ENCODE measurements at regions not wholly inside any gene's neighbourhood (a gene's known extent, or its start where the extent isn't known, plus 50 kb on each side); places are given as distances from the start of the nearest gene placed in this dataset.

- TF ChIP-seq, protein P1, sequence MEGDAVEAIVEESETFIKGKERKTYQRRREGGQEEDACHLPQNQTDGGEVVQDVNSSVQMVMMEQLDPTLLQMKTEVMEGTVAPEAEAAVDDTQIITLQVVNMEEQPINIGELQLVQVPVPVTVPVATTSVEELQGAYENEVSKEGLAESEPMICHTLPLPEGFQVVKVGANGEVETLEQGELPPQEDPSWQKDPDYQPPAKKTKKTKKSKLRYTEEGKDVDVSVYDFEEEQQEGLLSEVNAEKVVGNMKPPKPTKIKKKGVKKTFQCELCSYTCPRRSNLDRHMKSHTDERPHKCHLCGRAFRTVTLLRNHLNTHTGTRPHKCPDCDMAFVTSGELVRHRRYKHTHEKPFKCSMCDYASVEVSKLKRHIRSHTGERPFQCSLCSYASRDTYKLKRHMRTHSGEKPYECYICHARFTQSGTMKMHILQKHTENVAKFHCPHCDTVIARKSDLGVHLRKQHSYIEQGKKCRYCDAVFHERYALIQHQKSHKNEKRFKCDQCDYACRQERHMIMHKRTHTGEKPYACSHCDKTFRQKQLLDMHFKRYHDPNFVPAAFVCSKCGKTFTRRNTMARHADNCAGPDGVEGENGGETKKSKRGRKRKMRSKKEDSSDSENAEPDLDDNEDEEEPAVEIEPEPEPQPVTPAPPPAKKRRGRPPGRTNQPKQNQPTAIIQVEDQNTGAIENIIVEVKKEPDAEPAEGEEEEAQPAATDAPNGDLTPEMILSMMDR (IDR thresholded peaks at IDR 0.05; ENCODE audit: borderline replicate concordance, insufficient read depth, low read depth, low read length): no peak
- no peak overlapping the region for H3K4me3 ChIP-seq (ENCODE audit: low read depth, low read length)
Measured at GRCh38 chr1:119217309-119217828, 76.9 kb upstream of the WARS2 start.

GRCh38 chr1:119219711-119220110, 79.3 kb upstream of the WARS2 start:
- no peak overlapping the region for H3K4me3 ChIP-seq (ENCODE audit: low read depth, low read length)
- TF ChIP-seq, protein P1 (IDR thresholded peaks at IDR 0.05; ENCODE audit: borderline replicate concordance, insufficient read depth, low read depth, low read length): no peak

GRCh38 chr1:119220991-119221390, 80.5 kb upstream of the WARS2 start:
- no peak overlapping the region for H3K4me3 ChIP-seq (ENCODE audit: low read depth, low read length)
- TF ChIP-seq, protein P1 (IDR thresholded peaks at IDR 0.05; ENCODE audit: borderline replicate concordance, insufficient read depth, low read depth, low read length): no peak

DNA sequence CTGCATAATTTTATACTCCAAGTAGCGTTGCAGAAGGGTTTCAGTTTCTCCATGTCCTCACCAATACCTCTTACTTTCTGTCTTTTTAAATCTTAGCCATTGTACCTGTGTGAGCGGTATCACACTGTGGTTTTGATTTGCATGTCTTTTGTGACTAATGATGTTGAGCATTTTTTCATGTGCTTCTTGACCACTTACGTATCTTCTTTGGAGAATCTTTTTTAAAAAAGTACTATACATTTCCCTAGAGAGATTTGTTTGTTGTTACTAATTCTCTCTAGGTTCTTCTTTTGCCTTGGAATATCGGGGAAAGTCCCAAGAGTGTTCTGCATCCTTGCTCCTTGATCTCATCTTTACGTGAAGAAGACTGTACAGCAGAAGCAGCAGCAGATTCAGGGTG, 81.8 kb upstream of the WARS2 start:
- TF ChIP-seq, protein P1 (IDR thresholded peaks at IDR 0.05; ENCODE audit: borderline replicate concordance, insufficient read depth, low read depth, low read length): no peak
- no peak overlapping the region for H3K4me3 ChIP-seq (ENCODE audit: low read depth, low read length)

- TF ChIP-seq, protein P1 (IDR thresholded peaks at IDR 0.05; ENCODE audit: borderline replicate concordance, insufficient read depth, low read depth, low read length): no peak
- H3K4me3 ChIP-seq (ENCODE audit: low read depth, low read length): no peak overlapping the region
Measured at GRCh38 chr1:119225265-119225664, 84.8 kb upstream of the WARS2 start.

- no peak overlapping the region for H3K4me3 ChIP-seq (ENCODE audit: low read depth, low read length)
- TF ChIP-seq, protein P1 (IDR thresholded peaks at IDR 0.05; ENCODE audit: borderline replicate concordance, insufficient read depth, low read depth, low read length): peak; percentile 15; the same call in 1 of the 2 replicates
Measured at GRCh38 chr1:119225831-119226230, 85.4 kb upstream of the WARS2 start.

- TF ChIP-seq, protein P1 (IDR thresholded peaks at IDR 0.05; ENCODE audit: borderline replicate concordance, insufficient read depth, low read depth, low read length): no peak
- H3K4me3 ChIP-seq (ENCODE audit: low read depth, low read length): no peak overlapping the region
Measured at GRCh38 chr1:119226321-119226720, 85.9 kb upstream of the WARS2 start.
